ENCODE measurements at regions not wholly inside any gene's neighbourhood (a gene's known extent, or its start where the extent isn't known, plus 50 kb on each side); places are given as distances from the start of the nearest gene placed in this dataset.

- no peak for DNase-seq (ENCODE audit: low spot score)
Observed at GRCh38 chr3:6510713-6511112, 350.2 kb upstream of the GRM7 start.

GRCh38 chr3:6512172-6512800, 348.6 kb upstream of the GRM7 start:
- DNase-seq (ENCODE audit: low spot score): no peak

- no peak for DNase-seq (ENCODE audit: low spot score)
Observed at GRCh38 chr3:6516143-6516542, 344.8 kb upstream of the GRM7 start.

GRCh38 chr3:6516694-6517093, 344.2 kb upstream of the GRM7 start:
- no peak for DNase-seq (ENCODE audit: low spot score)

- no peak for DNase-seq (ENCODE audit: low spot score)
Observed at GRCh38 chr3:6518709-6519345, 342.1 kb upstream of the GRM7 start.

GRCh38 chr3:6521369-6522113, 339.4 kb upstream of the GRM7 start:
- DNase-seq (ENCODE audit: low spot score): no peak

- DNase-seq (ENCODE audit: low spot score): no peak
Observed at GRCh38 chr3:6522191-6522590, 338.7 kb upstream of the GRM7 start.

GRCh38 chr3:6523043-6523442, 337.9 kb upstream of the GRM7 start:
- no peak for DNase-seq (ENCODE audit: low spot score)

- no peak for DNase-seq (ENCODE audit: low spot score)
Observed at GRCh38 chr3:6524479-6524878, 336.4 kb upstream of the GRM7 start.

- no peak for DNase-seq (ENCODE audit: low spot score)
Observed at GRCh38 chr3:6526321-6526720, 334.6 kb upstream of the GRM7 start.

GRCh38 chr3:6526861-6527260, 334.1 kb upstream of the GRM7 start:
- DNase-seq (ENCODE audit: low spot score): no peak

- DNase-seq (ENCODE audit: low spot score): no peak
Observed at GRCh38 chr3:6528951-6529350, 332.0 kb upstream of the GRM7 start.

GRCh38 chr3:6531153-6531552, 329.8 kb upstream of the GRM7 start:
- no peak for DNase-seq (ENCODE audit: low spot score)

GRCh38 chr3:6532101-6532500, 328.8 kb upstream of the GRM7 start:
- no peak for DNase-seq (ENCODE audit: low spot score)

GRCh38 chr3:6540981-6541380, 319.9 kb upstream of the GRM7 start:
- DNase-seq (ENCODE audit: low spot score): no peak

GRCh38 chr3:6542795-6543194, 318.1 kb upstream of the GRM7 start:
- no peak for DNase-seq (ENCODE audit: low spot score)

- no peak for DNase-seq (ENCODE audit: low spot score)
Observed at GRCh38 chr3:6549296-6549695, 311.6 kb upstream of the GRM7 start.

GRCh38 chr3:6551165-6551564, 309.8 kb upstream of the GRM7 start:
- no peak for DNase-seq (ENCODE audit: low spot score)

- DNase-seq (ENCODE audit: low spot score): no peak
Observed at GRCh38 chr3:6560259-6560658, 300.7 kb upstream of the GRM7 start.

GRCh38 chr3:6567241-6567640, 293.7 kb upstream of the GRM7 start:
- no peak for DNase-seq (ENCODE audit: low spot score)

- DNase-seq (ENCODE audit: low spot score): no peak
Observed at GRCh38 chr3:6568999-6569493, 291.9 kb upstream of the GRM7 start.

- DNase-seq (ENCODE audit: low spot score): no peak
Observed at GRCh38 chr3:6571448-6571847, 289.5 kb upstream of the GRM7 start.

- no peak for DNase-seq (ENCODE audit: low spot score)
Observed at GRCh38 chr3:6577584-6577983, 283.3 kb upstream of the GRM7 start.
